ENCODE measurements at regions not wholly inside any gene's neighbourhood (a gene's known extent, or its start where the extent isn't known, plus 50 kb on each side); places are given as distances from the start of the nearest gene placed in this dataset.

DNA sequence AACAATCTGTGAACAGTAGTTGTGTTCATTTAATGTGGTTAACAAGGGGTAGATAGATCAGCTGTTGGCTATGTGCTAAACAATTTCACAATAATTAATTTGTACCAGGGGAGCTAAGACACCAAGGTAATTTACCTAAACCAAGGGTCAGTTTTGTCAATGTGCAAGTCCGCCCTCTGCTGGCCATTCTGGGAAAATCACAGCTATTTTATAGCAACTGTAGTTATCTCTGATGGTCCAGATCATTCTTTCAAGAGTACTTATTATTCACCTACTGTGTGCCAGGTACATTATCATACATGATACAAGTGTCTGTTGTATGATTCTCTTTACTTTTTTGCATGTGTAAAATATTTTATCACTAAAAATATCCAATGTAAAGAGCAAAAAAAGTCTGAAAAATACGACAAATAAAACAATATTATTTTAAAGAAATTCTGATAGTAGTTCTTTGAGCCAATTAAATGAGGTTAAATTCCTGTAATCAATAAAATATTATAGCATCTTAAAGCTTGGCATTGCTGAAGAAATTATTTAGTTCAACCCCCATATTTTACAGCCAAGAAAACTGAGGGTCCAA lies 312.3 kb upstream of the FAM78B start:
- CTCF ChIA-PET, result interaction anchor here (0.6 to 5.3 kb wide), 22 partner anchors 9 to 1086 kb away, joined by 3 to 126 read pairs (median 4); partner anchors contain the start of gene FAM78B
- DNase-seq (ENCODE audit: low read depth, low spot score), result peak; percentile 53
- dilution Hi-C loops (cut with MboI; ENCODE audit: extremely low pct_ligation_motif_present, low sequenced_read_pairs) (no loop called here), intact Hi-C loops (cut with micrococcal nuclease) (loop anchor here (1.0 to 2.0 kb wide), 5 partner anchors 348 to 878 kb away; no protein-coding TSS in a partner anchor)
- Histone ChIP-seq H2AFZ (ENCODE audit: low read depth, low read length) (no peak overlapping the region), H3K4me3 (replicated peaks in 1 of 3; ENCODE audit: insufficient read depth in 1 of 3, low read depth in 1 of 3, low read length in 3 of 3) (no peak overlapping the region), H4K20me1 (replicated peaks; ENCODE audit: control insufficient read depth, extremely low read depth, insufficient read depth, low read length) (no peaks in the 10 kb centered on the region), H3K27me3 (ENCODE audit: control insufficient read depth in 2 of 2, insufficient read depth in 2 of 2, low read length in 2 of 2) (no peaks in the 10 kb centered on the region), H3K9me3 (replicated peaks; ENCODE audit: control insufficient read depth, insufficient read depth, low read length) (no peaks in the 10 kb centered on the region), H3K9me1 (replicated peaks; ENCODE audit: control insufficient read depth, extremely low read depth, insufficient read depth, low read length) (no peaks in the 10 kb centered on the region), H3K4me2 (ENCODE audit: insufficient read depth, low read length) (no peak overlapping the region), H3K36me3 (ENCODE audit: control insufficient read depth in 2 of 2, extremely low read depth in 1 of 2, insufficient read depth in 2 of 2, low read length in 2 of 2) (no peaks in the 10 kb centered on the region), H3K79me2 (ENCODE audit: control insufficient read depth, insufficient read depth, low read length) (no peaks in the 10 kb centered on the region), H3K27ac (ENCODE audit: insufficient read depth, low read depth, low read length) (no peak overlapping the region), H3K9ac (replicated peaks; ENCODE audit: extremely low read depth, insufficient read depth, low read length) (no peak overlapping the region), H3K4me1 (ENCODE audit: control insufficient read depth, extremely low read depth, insufficient read depth, low read length) (no peaks in the 10 kb centered on the region)
- FAIRE-seq, result peak; percentile 50
- BruUV-seq (replicated peaks), result no TSS peak
- POLR2A ChIA-PET, result no interaction called here
- TF ChIP-seq, protein P1, sequence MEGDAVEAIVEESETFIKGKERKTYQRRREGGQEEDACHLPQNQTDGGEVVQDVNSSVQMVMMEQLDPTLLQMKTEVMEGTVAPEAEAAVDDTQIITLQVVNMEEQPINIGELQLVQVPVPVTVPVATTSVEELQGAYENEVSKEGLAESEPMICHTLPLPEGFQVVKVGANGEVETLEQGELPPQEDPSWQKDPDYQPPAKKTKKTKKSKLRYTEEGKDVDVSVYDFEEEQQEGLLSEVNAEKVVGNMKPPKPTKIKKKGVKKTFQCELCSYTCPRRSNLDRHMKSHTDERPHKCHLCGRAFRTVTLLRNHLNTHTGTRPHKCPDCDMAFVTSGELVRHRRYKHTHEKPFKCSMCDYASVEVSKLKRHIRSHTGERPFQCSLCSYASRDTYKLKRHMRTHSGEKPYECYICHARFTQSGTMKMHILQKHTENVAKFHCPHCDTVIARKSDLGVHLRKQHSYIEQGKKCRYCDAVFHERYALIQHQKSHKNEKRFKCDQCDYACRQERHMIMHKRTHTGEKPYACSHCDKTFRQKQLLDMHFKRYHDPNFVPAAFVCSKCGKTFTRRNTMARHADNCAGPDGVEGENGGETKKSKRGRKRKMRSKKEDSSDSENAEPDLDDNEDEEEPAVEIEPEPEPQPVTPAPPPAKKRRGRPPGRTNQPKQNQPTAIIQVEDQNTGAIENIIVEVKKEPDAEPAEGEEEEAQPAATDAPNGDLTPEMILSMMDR (IDR thresholded peaks at IDR 0.05; ENCODE audit: extremely low read depth in 1 of 2, insufficient read depth in 1 of 2, low read depth in 1 of 2, low read length in 2 of 2), result peak; percentile 53 to 59
- TF ChIP-seq EZH2 (IDR thresholded peaks at IDR 0.05; ENCODE audit: borderline replicate concordance, low read depth, low read length, severe bottlenecking), result no peak

DNA sequence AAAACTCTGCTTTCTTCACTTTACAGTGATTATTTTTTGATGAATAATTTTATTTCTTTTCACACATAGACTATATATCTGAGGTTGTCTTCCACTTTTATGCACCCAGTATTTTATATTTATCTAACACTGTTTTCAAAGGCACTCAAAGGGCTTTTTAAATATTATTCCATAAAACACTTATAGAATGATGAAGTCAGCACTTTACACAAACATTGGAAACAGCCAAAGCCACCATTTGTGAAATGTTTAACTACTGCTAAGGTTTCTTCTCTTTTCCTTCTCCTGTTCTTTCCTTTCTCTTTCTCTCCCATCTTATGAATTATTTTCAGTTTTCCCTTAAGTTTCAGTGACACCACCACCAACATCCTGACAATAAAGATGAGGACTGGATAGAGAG lies 317.7 kb upstream of the FAM78B start:
- dilution Hi-C loops (cut with MboI; ENCODE audit: extremely low pct_ligation_motif_present, low sequenced_read_pairs), result no loop called here
- intact Hi-C loops (cut with micrococcal nuclease), result no loop called here
- no peaks in the 10 kb centered on the region for H3K36me3 ChIP-seq (ENCODE audit: control insufficient read depth in 2 of 2, extremely low read depth in 1 of 2, insufficient read depth in 2 of 2, low read length in 2 of 2)
- no peaks in the 10 kb centered on the region for H4K20me1 ChIP-seq (replicated peaks; ENCODE audit: control insufficient read depth, extremely low read depth, insufficient read depth, low read length)
- FAIRE-seq (no peak), DNase-seq (ENCODE audit: low read depth, low spot score) (no peak)
- no peak overlapping the region for H3K4me2 ChIP-seq (ENCODE audit: insufficient read depth, low read length)
- CTCF ChIA-PET, result no interaction called here
- H3K9me1 ChIP-seq (replicated peaks; ENCODE audit: control insufficient read depth, extremely low read depth, insufficient read depth, low read length), result no peaks in the 10 kb centered on the region
- no peak overlapping the region for H2AFZ ChIP-seq (ENCODE audit: low read depth, low read length)
- no peaks in the 10 kb centered on the region for H3K79me2 ChIP-seq (ENCODE audit: control insufficient read depth, insufficient read depth, low read length)
- H3K27me3 ChIP-seq (ENCODE audit: control insufficient read depth in 2 of 2, insufficient read depth in 2 of 2, low read length in 2 of 2), result no peaks in the 10 kb centered on the region
- no TSS peak for BruUV-seq (replicated peaks)
- TF ChIP-seq POLR2A (IDR thresholded peaks at IDR 0.05; ENCODE audit: low read depth, low read length) (no peak), JUN (IDR thresholded peaks at IDR 0.05; ENCODE audit: borderline replicate concordance, insufficient read depth, insufficient read length, low read depth) (no peak), MYC (IDR thresholded peaks at IDR 0.05; ENCODE audit: low read depth, low read length) (no peak), FOS (IDR thresholded peaks at IDR 0.05; ENCODE audit: borderline replicate concordance, insufficient read depth, low read length) (no peak), POLR2AphosphoS5 (IDR thresholded peaks at IDR 0.05; ENCODE audit: insufficient read depth, low read depth, low read length) (no peak), GATA2 (IDR thresholded peaks at IDR 0.05; ENCODE audit: insufficient read depth, insufficient read length, low read depth, low read length) (no peak), EZH2 (IDR thresholded peaks at IDR 0.05; ENCODE audit: borderline replicate concordance, low read depth, low read length, severe bottlenecking) (no peak)
- TF ChIP-seq, protein P2, sequence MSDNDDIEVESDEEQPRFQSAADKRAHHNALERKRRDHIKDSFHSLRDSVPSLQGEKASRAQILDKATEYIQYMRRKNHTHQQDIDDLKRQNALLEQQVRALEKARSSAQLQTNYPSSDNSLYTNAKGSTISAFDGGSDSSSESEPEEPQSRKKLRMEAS (IDR thresholded peaks at IDR 0.05; ENCODE audit: insufficient read depth, insufficient read length), result no peak
- TF ChIP-seq, protein P1 (IDR thresholded peaks at IDR 0.05; ENCODE audit: extremely low read depth in 1 of 2, insufficient read depth in 1 of 2, low read depth in 1 of 2, low read length in 2 of 2), result no peak
- no peaks in the 10 kb centered on the region for H3K4me1 ChIP-seq (ENCODE audit: control insufficient read depth, extremely low read depth, insufficient read depth, low read length)
- POLR2A ChIA-PET, result no interaction called here
- no peak overlapping the region for H3K9ac ChIP-seq (replicated peaks; ENCODE audit: extremely low read depth, insufficient read depth, low read length)
- no peaks in the 10 kb centered on the region for H3K9me3 ChIP-seq (replicated peaks; ENCODE audit: control insufficient read depth, insufficient read depth, low read length)
- no peak overlapping the region for H3K4me3 ChIP-seq (replicated peaks in 1 of 3; ENCODE audit: insufficient read depth in 1 of 3, low read depth in 1 of 3, low read length in 3 of 3)
- no peak overlapping the region for H3K27ac ChIP-seq (ENCODE audit: insufficient read depth, low read depth, low read length)

All from endothelial cell of umbilical vein (primary cell).